Loucy (cell line): ENCODE measurements at regions not wholly inside any gene's neighbourhood (a gene's known extent, or its start where the extent isn't known, plus 50 kb on each side); places are given as distances from the start of the nearest gene placed in this dataset.

Experiments used
- CTCF ChIP-seq: fragments of 200-600 bp; sonication (generic); conservative IDR thresholded peaks from 2 replicates; pipeline ENCODE4 v1.5.1; 2014; ENCODE audit warnings: mild to moderate bottlenecking, antibody characterized with exemption, low read length
- EZH2phosphoT487 ChIP-seq: fragments of 200-600 bp; IDR thresholded peaks from 2 replicates; pipeline ENCODE4 v1.6.1; 2018; ENCODE audit warnings: antibody characterized with exemption, mild to moderate bottlenecking, moderate library complexity, borderline replicate concordance

GRCh38 chr17:12257176-12257575 lies 236.5 kb downstream of the MAP2K4 start:
- TF ChIP-seq CTCF = no peak
- no peak for TF ChIP-seq EZH2phosphoT487
